ENCODE measurements at regions not wholly inside any gene's neighbourhood (a gene's known extent, or its start where the extent isn't known, plus 50 kb on each side); places are given as distances from the start of the nearest gene placed in this dataset.

DNA sequence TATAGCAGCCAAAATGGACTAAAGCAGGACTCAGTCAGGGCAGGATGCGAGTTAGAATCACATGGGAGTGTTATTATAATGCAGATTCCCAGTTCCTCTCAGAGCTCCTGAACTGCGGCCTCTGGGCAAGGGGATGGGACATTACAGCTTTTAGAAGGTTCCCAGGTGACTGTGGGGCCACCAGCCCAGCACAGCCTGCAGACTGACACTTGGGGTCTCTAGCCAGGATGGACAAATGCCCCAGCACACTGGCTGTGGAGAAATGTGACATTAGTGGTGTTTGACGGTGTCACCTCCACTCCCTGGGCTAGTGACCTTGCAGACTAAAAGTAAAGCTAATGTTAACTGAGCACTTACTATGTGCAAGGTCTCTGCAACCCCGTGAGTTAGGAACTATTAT lies 238.0 kb upstream of the HS6ST1 start:
- no peaks in the 10 kb centered on the region for H3K36me3 Mint-ChIP-seq
- no peaks in the 10 kb centered on the region for H3K27me3 ChIP-seq (ENCODE audit: insufficient read depth, low read length, poor library complexity, severe bottlenecking)
- H3K27ac Mint-ChIP-seq: no peak overlapping the region
- H3K4me1 Mint-ChIP-seq: no peaks in the 10 kb centered on the region
- no peaks in the 10 kb centered on the region for H3K9me3 ChIP-seq (ENCODE audit: low read length)
- ChIA-PET POLR2A (no interaction called here), CTCF (no interaction called here)
- H3K36me3 ChIP-seq (ENCODE audit: insufficient read depth, low read length): no peaks in the 10 kb centered on the region
- H3K4me3 Mint-ChIP-seq: no peak overlapping the region
- peaks cover 9 to 17% of the 10 kb centered on the region in 2 donors for H3K27me3 Mint-ChIP-seq
- DNase-seq: no peak
- no peak overlapping the region for H3K4me3 ChIP-seq (ENCODE audit: low read length)
- H3K9me3 Mint-ChIP-seq: peaks cover 0 to 2% (median 0%) of the 10 kb centered on the region in 5 donors
- no peak overlapping the region for H3K27ac ChIP-seq (ENCODE audit: low read depth, low read length)
- no peaks in the 10 kb centered on the region for H3K4me1 ChIP-seq (ENCODE audit: insufficient read depth, low read length)

DNA sequence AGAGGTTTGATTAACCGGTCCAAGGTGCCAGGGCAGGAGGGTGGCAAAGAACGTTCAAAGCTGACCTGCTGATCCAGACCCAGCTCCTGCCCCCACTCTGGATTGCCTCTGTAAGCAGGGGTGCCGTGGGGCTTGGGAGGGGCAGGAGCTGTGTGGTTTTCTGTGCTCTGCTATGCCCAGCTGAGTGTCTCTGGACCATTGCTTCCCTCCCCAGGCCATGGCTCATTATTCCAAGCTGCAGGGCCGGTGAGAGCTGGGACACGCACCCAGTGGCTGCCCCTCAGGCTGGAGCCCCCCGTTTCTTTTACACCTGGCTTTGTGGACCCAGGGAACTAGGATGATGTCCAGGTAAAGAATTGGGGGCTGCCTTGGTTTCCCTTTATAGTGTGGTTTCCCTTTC lies 238.4 kb upstream of the HS6ST1 start:
- H3K36me3 Mint-ChIP-seq: no peaks in the 10 kb centered on the region

GRCh38 chr2:128557831-128558241 lies 239.2 kb upstream of the HS6ST1 start:
- Mint-ChIP-seq H3K27me3 (peaks cover 9 to 17% of the 10 kb centered on the region in 2 donors), H3K4me3 (no peak overlapping the region), H3K4me1 (no peaks in the 10 kb centered on the region), H3K27ac (no peak overlapping the region), H3K36me3 (no peaks in the 10 kb centered on the region), H3K9me3 (peaks cover 0 to 2% (median 0%) of the 10 kb centered on the region in 5 donors)
- Histone ChIP-seq H3K4me3 (ENCODE audit: low read length) (no peak overlapping the region), H3K36me3 (ENCODE audit: insufficient read depth, low read length) (no peaks in the 10 kb centered on the region), H3K4me1 (ENCODE audit: insufficient read depth, low read length) (no peaks in the 10 kb centered on the region), H3K27me3 (ENCODE audit: insufficient read depth, low read length, poor library complexity, severe bottlenecking) (no peaks in the 10 kb centered on the region), H3K9me3 (ENCODE audit: low read length) (no peaks in the 10 kb centered on the region), H3K27ac (ENCODE audit: low read depth, low read length) (no peak overlapping the region)
- no peak for DNase-seq
- ChIA-PET CTCF (no interaction called here), POLR2A (no interaction called here)

More for the DNA sequence above, 238.4 kb upstream of the HS6ST1 start:
- ChIA-PET CTCF (no interaction called here), POLR2A (no interaction called here)
- Mint-ChIP-seq H3K27ac (no peak overlapping the region), H3K27me3 (peaks cover 9 to 17% of the 10 kb centered on the region in 2 donors), H3K4me3 (no peak overlapping the region), H3K9me3 (peaks cover 0 to 2% (median 0%) of the 10 kb centered on the region in 5 donors), H3K4me1 (no peaks in the 10 kb centered on the region)
- no peaks in the 10 kb centered on the region for H3K36me3 ChIP-seq (ENCODE audit: insufficient read depth, low read length)
- H3K27ac ChIP-seq (ENCODE audit: low read depth, low read length): no peak overlapping the region
- no peaks in the 10 kb centered on the region for H3K27me3 ChIP-seq (ENCODE audit: insufficient read depth, low read length, poor library complexity, severe bottlenecking)
- no peak for DNase-seq
- no peaks in the 10 kb centered on the region for H3K9me3 ChIP-seq (ENCODE audit: low read length)
- H3K4me1 ChIP-seq (ENCODE audit: insufficient read depth, low read length): no peaks in the 10 kb centered on the region
- no peak overlapping the region for H3K4me3 ChIP-seq (ENCODE audit: low read length)

DNA sequence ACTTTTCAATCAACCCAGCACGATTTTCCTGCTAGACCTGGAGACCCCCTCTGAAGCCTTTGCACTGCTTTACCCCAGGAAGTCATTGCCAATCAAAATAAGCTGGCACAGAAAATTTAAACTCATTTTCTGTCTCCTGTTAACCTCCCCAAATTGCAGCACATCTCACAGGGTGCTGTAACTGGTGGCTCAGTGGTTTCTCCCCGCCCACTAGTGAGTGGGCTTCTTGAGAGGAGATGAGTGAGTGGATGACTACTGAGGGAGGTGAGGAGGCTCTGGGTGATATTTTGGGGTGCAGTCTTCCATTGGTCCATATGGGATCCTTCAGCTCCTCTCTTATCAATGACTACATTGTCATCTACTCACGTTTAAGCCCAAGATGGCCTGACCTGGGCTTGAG lies 239.8 kb upstream of the HS6ST1 start:
- DNase-seq: no peak
- Histone ChIP-seq H3K4me1 (ENCODE audit: insufficient read depth, low read length) (no peaks in the 10 kb centered on the region), H3K36me3 (ENCODE audit: insufficient read depth, low read length) (no peaks in the 10 kb centered on the region), H3K9me3 (ENCODE audit: low read length) (no peaks in the 10 kb centered on the region), H3K4me3 (ENCODE audit: low read length) (no peak overlapping the region), H3K27ac (ENCODE audit: low read depth, low read length) (no peak overlapping the region), H3K27me3 (ENCODE audit: insufficient read depth, low read length, poor library complexity, severe bottlenecking) (no peaks in the 10 kb centered on the region)
- no peaks in the 10 kb centered on the region for H3K4me1 Mint-ChIP-seq
- H3K27me3 Mint-ChIP-seq: peaks cover 9 to 17% of the 10 kb centered on the region in 2 donors
- H3K9me3 Mint-ChIP-seq: peaks cover 0 to 2% (median 0%) of the 10 kb centered on the region in 5 donors
- POLR2A ChIA-PET: no interaction called here
- CTCF ChIA-PET: no interaction called here
- no peak overlapping the region for H3K27ac Mint-ChIP-seq
- H3K4me3 Mint-ChIP-seq: no peak overlapping the region
- H3K36me3 Mint-ChIP-seq: no peaks in the 10 kb centered on the region

DNA sequence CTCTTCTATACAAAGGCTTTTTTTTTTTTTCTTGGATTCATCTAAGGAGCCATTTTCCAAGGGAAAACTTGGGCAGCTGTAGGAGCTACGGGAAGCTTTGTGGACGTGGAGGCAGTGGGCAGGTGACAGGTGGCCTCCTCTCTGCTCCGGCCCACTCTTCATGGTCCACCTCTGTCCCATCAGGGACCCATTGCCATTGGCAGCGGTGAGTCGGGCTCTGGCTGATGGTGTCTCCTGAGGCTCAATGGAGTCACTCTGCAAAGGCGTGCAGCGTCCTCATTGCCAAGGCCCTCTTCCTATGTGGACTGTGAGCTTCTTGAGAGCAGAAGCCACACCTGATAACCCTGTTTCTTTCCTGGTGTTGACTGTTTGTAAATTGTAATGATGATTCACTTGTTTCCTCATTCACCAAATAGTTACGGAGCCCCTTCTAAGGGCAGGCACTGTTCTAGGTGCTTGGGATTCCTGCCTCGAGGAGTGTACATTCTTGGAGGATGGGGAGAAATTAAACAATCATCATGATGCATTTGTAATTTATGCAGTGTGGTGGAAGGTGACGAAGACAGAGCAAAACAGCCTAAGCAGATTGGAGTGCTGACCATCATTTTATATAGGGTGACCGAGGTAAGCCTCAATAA lies 240.3 kb upstream of the HS6ST1 start:
- H3K27me3 Mint-ChIP-seq: peaks cover 9 to 17% of the 10 kb centered on the region in 2 donors
- H3K9me3 Mint-ChIP-seq: peaks cover 0 to 2% (median 0%) of the 10 kb centered on the region in 5 donors
- no peak overlapping the region for H3K27ac Mint-ChIP-seq
- Histone ChIP-seq H3K27ac (ENCODE audit: low read depth, low read length) (no peak overlapping the region), H3K4me3 (ENCODE audit: low read length) (no peak overlapping the region), H3K9me3 (ENCODE audit: low read length) (no peaks in the 10 kb centered on the region), H3K36me3 (ENCODE audit: insufficient read depth, low read length) (no peaks in the 10 kb centered on the region), H3K4me1 (ENCODE audit: insufficient read depth, low read length) (no peaks in the 10 kb centered on the region), H3K27me3 (ENCODE audit: insufficient read depth, low read length, poor library complexity, severe bottlenecking) (no peaks in the 10 kb centered on the region)
- no peak overlapping the region for H3K4me3 Mint-ChIP-seq
- ChIA-PET POLR2A (no interaction called here), CTCF (no interaction called here)
- no peak for DNase-seq
- no peaks in the 10 kb centered on the region for H3K36me3 Mint-ChIP-seq
- H3K4me1 Mint-ChIP-seq: no peaks in the 10 kb centered on the region

DNA sequence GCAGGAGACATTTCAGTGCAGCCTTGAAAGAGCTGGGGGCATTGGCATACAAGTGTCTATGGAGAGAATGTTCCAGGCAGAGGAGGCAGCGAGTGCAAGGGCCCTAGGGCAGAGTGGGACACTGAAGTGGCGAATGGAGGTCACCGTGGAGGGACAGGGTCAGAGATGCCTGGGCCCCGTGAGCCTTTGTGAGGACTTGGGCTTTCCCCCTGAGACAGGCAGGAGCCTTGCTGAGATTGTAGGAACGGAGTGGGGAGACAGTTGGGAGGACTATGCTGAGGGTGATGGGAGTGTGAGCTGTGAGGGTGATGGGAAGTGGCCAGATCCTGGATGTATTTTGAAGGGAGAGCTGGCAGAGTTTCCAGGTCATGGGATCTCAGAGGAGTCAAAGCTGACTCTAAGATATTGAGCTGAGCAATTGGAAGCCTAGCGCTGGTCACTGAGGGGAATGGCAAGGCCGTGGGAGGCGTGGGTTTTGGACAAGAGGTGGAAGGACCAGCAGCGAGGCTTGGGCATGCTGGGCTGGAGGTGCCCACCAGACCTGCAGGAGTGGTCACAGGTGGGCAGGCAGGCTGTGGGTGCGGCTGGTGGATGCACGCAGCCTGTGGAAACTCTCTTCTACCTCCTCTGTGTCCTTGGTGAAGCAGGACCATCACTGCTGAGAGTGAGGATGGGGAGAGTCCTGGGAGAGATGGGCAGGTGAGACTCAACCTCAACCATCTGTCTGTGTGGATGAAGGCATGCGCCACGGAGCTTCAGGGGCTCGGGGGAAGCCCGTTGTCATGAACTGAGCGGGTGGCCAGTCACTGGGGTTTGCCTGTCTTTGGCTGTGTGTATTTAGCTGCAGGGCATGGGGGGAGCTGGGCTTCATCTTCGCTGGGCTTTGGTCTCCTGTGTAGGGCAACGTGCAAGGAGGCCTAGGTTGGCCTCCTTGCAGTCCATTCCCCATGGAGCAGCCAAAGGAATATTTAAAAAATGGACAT lies 241.2 kb upstream of the HS6ST1 start:
- Mint-ChIP-seq H3K9me3 (peaks cover 0 to 2% (median 0%) of the 10 kb centered on the region in 5 donors), H3K27me3 (peaks cover 9 to 17% of the 10 kb centered on the region in 2 donors), H3K36me3 (no peaks in the 10 kb centered on the region), H3K4me3 (no peak overlapping the region), H3K4me1 (no peaks in the 10 kb centered on the region), H3K27ac (no peak overlapping the region)
- H3K4me3 ChIP-seq (ENCODE audit: low read length): no peak overlapping the region
- DNase-seq: no peak
- ChIA-PET POLR2A (no interaction called here), CTCF (no interaction called here)
- no peaks in the 10 kb centered on the region for H3K36me3 ChIP-seq (ENCODE audit: insufficient read depth, low read length)
- H3K27me3 ChIP-seq (ENCODE audit: insufficient read depth, low read length, poor library complexity, severe bottlenecking): no peaks in the 10 kb centered on the region
- no peaks in the 10 kb centered on the region for H3K4me1 ChIP-seq (ENCODE audit: insufficient read depth, low read length)
- H3K27ac ChIP-seq (ENCODE audit: low read depth, low read length): no peak overlapping the region
- H3K9me3 ChIP-seq (ENCODE audit: low read length): no peaks in the 10 kb centered on the region

GRCh38 chr2:128560718-128561117 lies 242.1 kb upstream of the HS6ST1 start:
- no peak overlapping the region for H3K4me3 ChIP-seq (ENCODE audit: low read length)
- H3K4me1 Mint-ChIP-seq: no peaks in the 10 kb centered on the region
- peaks cover 9 to 17% of the 10 kb centered on the region in 2 donors for H3K27me3 Mint-ChIP-seq
- H3K4me3 Mint-ChIP-seq: no peak overlapping the region
- no peaks in the 10 kb centered on the region for H3K9me3 Mint-ChIP-seq
- no peak overlapping the region for H3K27ac Mint-ChIP-seq
- no peaks in the 10 kb centered on the region for H3K36me3 Mint-ChIP-seq
- H3K36me3 ChIP-seq (ENCODE audit: insufficient read depth, low read length): no peaks in the 10 kb centered on the region
- DNase-seq: no peak
- POLR2A ChIA-PET: no interaction called here
- no peaks in the 10 kb centered on the region for H3K27me3 ChIP-seq (ENCODE audit: insufficient read depth, low read length, poor library complexity, severe bottlenecking)
- H3K4me1 ChIP-seq (ENCODE audit: insufficient read depth, low read length): no peaks in the 10 kb centered on the region
- no peak overlapping the region for H3K27ac ChIP-seq (ENCODE audit: low read depth, low read length)
- CTCF ChIA-PET: no interaction called here
- H3K9me3 ChIP-seq (ENCODE audit: low read length): no peaks in the 10 kb centered on the region

- H3K36me3 ChIP-seq (ENCODE audit: insufficient read depth, low read length): no peaks in the 10 kb centered on the region
- POLR2A ChIA-PET: no interaction called here
- Mint-ChIP-seq H3K27me3 (peaks cover 9 to 17% of the 10 kb centered on the region in 2 donors), H3K36me3 (no peaks in the 10 kb centered on the region), H3K4me3 (no peak overlapping the region), H3K27ac (no peak overlapping the region), H3K9me3 (no peaks in the 10 kb centered on the region), H3K4me1 (no peaks in the 10 kb centered on the region)
- no peaks in the 10 kb centered on the region for H3K9me3 ChIP-seq (ENCODE audit: low read length)
- no peaks in the 10 kb centered on the region for H3K4me1 ChIP-seq (ENCODE audit: insufficient read depth, low read length)
- H3K27me3 ChIP-seq (ENCODE audit: insufficient read depth, low read length, poor library complexity, severe bottlenecking): no peaks in the 10 kb centered on the region
- H3K4me3 ChIP-seq (ENCODE audit: low read length): no peak overlapping the region
- DNase-seq: no peak
- H3K27ac ChIP-seq (ENCODE audit: low read depth, low read length): no peak overlapping the region
- CTCF ChIA-PET: no interaction called here
Measured at GRCh38 chr2:128562471-128563347, 244.0 kb upstream of the HS6ST1 start.
